HepG2 (cell line): ENCODE measurements at regions not wholly inside any gene's neighbourhood (a gene's known extent, or its start where the extent isn't known, plus 50 kb on each side); places are given as distances from the start of the nearest gene placed in this dataset.

Experiments used
- ATAC-seq: fragments of 200-7000 bp; cut with Tn5 transposase; 3 replicates; pipeline ENCODE4 v1.9.1; 2020; ENCODE audit warnings: mild to moderate bottlenecking, moderate library complexity
- BruUV-seq: library from RNA; stranded (reverse); fragments of 400-500 nt; replicated peaks from 2 replicates; lab custom pipeline; 2021; lab: Mats Ljungman, UMichigan
- CTCF ChIA-PET: fragments of 300-600 bp; formaldehyde crosslinking; extraction: SDS; loops from one replicate; lab custom pipeline; 2021; ENCODE audit warnings: low total read pairs, inconsistent platforms, low intra/inter-chr PET ratio; lab: Yijun Ruan, JAX
- POLR2A ChIA-PET: fragments of 350-600 bp; sonication (Branson Sonifier 250); formaldehyde crosslinking; loops from one replicate; lab custom pipeline; 2020; ENCODE audit warnings: antibody characterized with exemption, inconsistent platforms; lab: Yijun Ruan, JAX
- DNase-seq: peaks from one replicate; pipeline ENCODE4 v3.0.0-alpha.2; 2015; ENCODE audit warnings: low spot score
- FAIRE-seq: peaks from 3 replicates; lab custom pipeline; 2011; peaks lifted over from hg19 to GRCh38; lab: Jason Lieb, UNC
- H2AFZ ChIP-seq: one replicate; pipeline ENCODE4 v1.6.1; 2011; ENCODE audit warnings: low read length, inconsistent platforms
- H3K27ac ChIP-seq: fragments of 300-600 bp; 3 replicates; pipeline ENCODE4 v1.8.0; 2011; ENCODE audit warnings: mixed run types, mild to moderate bottlenecking, mixed read lengths, low read length, inconsistent platforms; ENCODE audit not compliant: insufficient read depth; ENCODE audit errors: extremely low read length
- H3K27me3 ChIP-seq, 2 experiments: fragments of 200-600 bp in 1 of 2; 2 replicates in 1 of 2; 3 replicates in 1 of 2; pipeline versions ENCODE4 v1.6.0 to v1.8.0; 2011; ENCODE audit warnings: low read length in 2 of 2, mild to moderate bottlenecking in 2 of 2, moderate library complexity in 2 of 2, inconsistent platforms in 1 of 2; ENCODE audit not compliant: insufficient read depth in 2 of 2, control insufficient read depth in 1 of 2
- H3K36me3 ChIP-seq, 2 experiments: fragments of 200-600 bp in 1 of 2; replicated peaks in 1 of 2; 2 replicates in 1 of 2; 3 replicates in 1 of 2; pipeline versions ENCODE4 v1.5.1 to v1.8.0; 2011; ENCODE audit warnings: low read length in 2 of 2, inconsistent platforms in 1 of 2; ENCODE audit not compliant: insufficient read depth in 2 of 2, control insufficient read depth in 1 of 2
- H3K4me1 ChIP-seq: 2 replicates; pipeline ENCODE4 v1.5.1; 2012; ENCODE audit warnings: low read length, inconsistent platforms; ENCODE audit not compliant: insufficient read depth
- H3K4me2 ChIP-seq: 2 replicates; pipeline ENCODE4 v1.6.0; 2011; ENCODE audit warnings: low read depth, low read length, inconsistent platforms
- H3K4me3 ChIP-seq, 3 experiments: fragments of 200-600 bp in 1 of 3; sonication (generic), shearing (Covaris generic) in 1 of 3; replicated peaks in 1 of 3; 2 replicates each; pipeline ENCODE4 v1.5.1; 2011 to 2016; ENCODE audit warnings: low read length in 3 of 3, inconsistent platforms in 2 of 3, low read depth in 2 of 3, mild to moderate bottlenecking in 2 of 3, control low read depth in 1 of 3, mixed read lengths in 1 of 3; ENCODE audit not compliant: insufficient read depth in 1 of 3
- H3K79me2 ChIP-seq: one replicate; pipeline ENCODE4 v1.6.1; 2011; ENCODE audit warnings: low read length, inconsistent platforms; ENCODE audit not compliant: insufficient read depth
- H3K9ac ChIP-seq: 2 replicates; pipeline ENCODE4 v1.6.0; 2011; ENCODE audit warnings: mild to moderate bottlenecking, low read depth, low read length, inconsistent platforms; ENCODE audit not compliant: insufficient read depth
- H3K9me3 ChIP-seq: 2 replicates; pipeline ENCODE4 v1.5.1; 2012; ENCODE audit warnings: mild to moderate bottlenecking, low read length
- H4K20me1 ChIP-seq: 2 replicates; pipeline ENCODE4 v1.6.0; 2011; ENCODE audit warnings: inconsistent platforms, mild to moderate bottlenecking, low read length, moderate library complexity; ENCODE audit not compliant: insufficient read depth
- HDAC1 ChIP-seq: sonication (generic); formaldehyde crosslinking; IDR thresholded peaks from 2 replicates; pipeline ENCODE4 v1.5.1; 2020; ENCODE audit warnings: mild to moderate bottlenecking, missing genetic modification reagents
- HNRNPK ChIP-seq: fragments of 200-400 bp; formaldehyde crosslinking; IDR thresholded peaks from 2 replicates; pipeline ENCODE4 v1.6.1; 2018; ENCODE audit warnings: low read length, low read depth, moderate library complexity, mild to moderate bottlenecking; ENCODE audit not compliant: poor library complexity, severe bottlenecking
- IRF2 ChIP-seq: IDR thresholded peaks from 2 replicates; pipeline ENCODE4 v1.6.1; 2018; ENCODE audit warnings: missing genetic modification reagents, missing compliant biosample characterization
- KLF16 ChIP-seq, 2 experiments: sonication (generic) in 1 of 2; formaldehyde crosslinking in 1 of 2; IDR thresholded peaks; 2 replicates each; pipeline versions ENCODE4 v1.6.1 to v1.8.0; 2016 to 2023; ENCODE audit warnings: missing genetic modification reagents in 2 of 2, missing compliant biosample characterization in 1 of 2
- NBN ChIP-seq: fragments of 450-650 bp; conservative IDR thresholded peaks from 2 replicates; pipeline ENCODE4 v1.6.1; 2017
- SAFB2 ChIP-seq: sonication (generic); formaldehyde crosslinking; IDR thresholded peaks from 2 replicates; pipeline ENCODE4 v1.5.1; 2020; ENCODE audit warnings: missing genetic modification reagents, low read depth, mild to moderate bottlenecking, borderline replicate concordance
- THYN1 ChIP-seq: sonication (generic); formaldehyde crosslinking; IDR thresholded peaks from 2 replicates; pipeline ENCODE4 v1.8.1; 2023; ENCODE audit warnings: low read depth, mild to moderate bottlenecking, moderate library complexity, missing genetic modification reagents, borderline replicate concordance
- ZIK1 ChIP-seq: sonication (generic); formaldehyde crosslinking; IDR thresholded peaks from 2 replicates; pipeline ENCODE4 v1.5.0; 2020; ENCODE audit warnings: mild to moderate bottlenecking, low read depth, missing genetic modification reagents, borderline replicate concordance
- ZMAT3 ChIP-seq: sonication (generic); formaldehyde crosslinking; conservative IDR thresholded peaks from 2 replicates; pipeline ENCODE4 v1.7.0; 2021; ENCODE audit warnings: missing genetic modification reagents
- ZNF329 ChIP-seq: sonication (generic); formaldehyde crosslinking; IDR thresholded peaks from 2 replicates; pipeline ENCODE4 v1.9.0; 2021; ENCODE audit warnings: low read depth, mild to moderate bottlenecking, missing genetic modification reagents
- ZNF350 ChIP-seq: sonication (generic); formaldehyde crosslinking; IDR thresholded peaks from 2 replicates; pipeline ENCODE4 v1.4.0; 2020; ENCODE audit warnings: mild to moderate bottlenecking, low read depth, missing genetic modification reagents, borderline replicate concordance
- ZNF354B ChIP-seq: sonication (generic); formaldehyde crosslinking; IDR thresholded peaks from 2 replicates; pipeline ENCODE4 v1.8.0; 2022; ENCODE audit warnings: mild to moderate bottlenecking, missing genetic modification reagents
- ZNF672 ChIP-seq: sonication (generic); formaldehyde crosslinking; IDR thresholded peaks from 2 replicates; pipeline ENCODE4 v1.8.1; 2022; ENCODE audit warnings: missing genetic modification reagents
- ZNF678 ChIP-seq: sonication (generic); formaldehyde crosslinking; IDR thresholded peaks from 2 replicates; pipeline ENCODE4 v1.4.0; 2020; ENCODE audit warnings: mild to moderate bottlenecking, missing genetic modification reagents
- ZNF703 ChIP-seq: sonication (generic); formaldehyde crosslinking; IDR thresholded peaks from 2 replicates; pipeline ENCODE4 v1.5.1; 2020; ENCODE audit warnings: missing genetic modification reagents, mild to moderate bottlenecking, moderate library complexity, borderline replicate concordance
- ZNF761 ChIP-seq: sonication (generic); formaldehyde crosslinking; conservative IDR thresholded peaks from 2 replicates; pipeline ENCODE4 v1.4.0; 2020; ENCODE audit warnings: mild to moderate bottlenecking, missing genetic modification reagents
- ZNF841 ChIP-seq: sonication (generic); formaldehyde crosslinking; IDR thresholded peaks from 2 replicates; pipeline ENCODE4 v1.8.1; 2023; ENCODE audit warnings: missing genetic modification reagents, borderline replicate concordance
- WGBS: methylation state at CpG from one replicate; pipeline ENCODE4 v1.1.6; 2017; ENCODE audit warnings: low lambda C conversion rate; 5-methylcytosine and 5-hydroxymethylcytosine counted together
- in situ Hi-C: cut with HindIII; loops from 2 replicates; pipeline ENCODE4 v1.10.0; 2017; ENCODE audit warnings: low pct_unique_long_range_greater_than_20kb; ENCODE audit not compliant: extremely low pct_ligation_motif_present
- intact Hi-C: fragments of 100-400 bp; cut with micrococcal nuclease; formaldehyde crosslinking; loops from one replicate; pipeline ENCODE4 v1.10.0; 2022; ENCODE audit not compliant: unreplicated experiment
- TF ChIP-seq, protein P1 (sequence below): sonication (generic); formaldehyde crosslinking; IDR thresholded peaks from 2 replicates; pipeline ENCODE4 v1.4.0; 2020; ENCODE audit warnings: missing genetic modification reagents, borderline replicate concordance
- TF ChIP-seq, protein P2 (sequence below): sonication (generic); formaldehyde crosslinking; IDR thresholded peaks from 2 replicates; pipeline ENCODE4 v1.5.0; 2020; ENCODE audit warnings: mild to moderate bottlenecking, missing genetic modification reagents
- TF ChIP-seq, protein P3 (sequence below): sonication (generic); formaldehyde crosslinking; IDR thresholded peaks from 2 replicates; pipeline ENCODE4 v1.8.1; 2023; ENCODE audit warnings: mild to moderate bottlenecking, moderate library complexity, missing genetic modification reagents

DNA sequence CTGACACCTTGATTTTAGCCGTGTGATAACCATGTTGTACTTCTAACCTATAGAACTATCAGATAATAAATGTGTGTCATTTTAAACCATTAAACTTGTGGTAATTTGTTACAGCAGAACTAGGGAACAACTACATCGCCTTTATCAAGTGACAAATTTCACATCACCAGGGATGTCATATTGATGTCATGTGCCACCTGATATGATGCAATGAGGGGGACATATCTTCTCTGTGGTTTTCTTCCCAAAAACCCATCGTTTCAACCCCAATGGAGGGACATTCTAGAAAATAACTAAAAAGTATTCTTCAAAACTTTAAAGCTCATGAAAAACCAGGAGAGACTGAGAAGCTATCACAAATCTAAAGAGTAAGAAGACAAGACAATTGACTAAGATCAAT is 212.2 kb downstream of the ETV1 start (continued):
- TF ChIP-seq, protein P1, sequence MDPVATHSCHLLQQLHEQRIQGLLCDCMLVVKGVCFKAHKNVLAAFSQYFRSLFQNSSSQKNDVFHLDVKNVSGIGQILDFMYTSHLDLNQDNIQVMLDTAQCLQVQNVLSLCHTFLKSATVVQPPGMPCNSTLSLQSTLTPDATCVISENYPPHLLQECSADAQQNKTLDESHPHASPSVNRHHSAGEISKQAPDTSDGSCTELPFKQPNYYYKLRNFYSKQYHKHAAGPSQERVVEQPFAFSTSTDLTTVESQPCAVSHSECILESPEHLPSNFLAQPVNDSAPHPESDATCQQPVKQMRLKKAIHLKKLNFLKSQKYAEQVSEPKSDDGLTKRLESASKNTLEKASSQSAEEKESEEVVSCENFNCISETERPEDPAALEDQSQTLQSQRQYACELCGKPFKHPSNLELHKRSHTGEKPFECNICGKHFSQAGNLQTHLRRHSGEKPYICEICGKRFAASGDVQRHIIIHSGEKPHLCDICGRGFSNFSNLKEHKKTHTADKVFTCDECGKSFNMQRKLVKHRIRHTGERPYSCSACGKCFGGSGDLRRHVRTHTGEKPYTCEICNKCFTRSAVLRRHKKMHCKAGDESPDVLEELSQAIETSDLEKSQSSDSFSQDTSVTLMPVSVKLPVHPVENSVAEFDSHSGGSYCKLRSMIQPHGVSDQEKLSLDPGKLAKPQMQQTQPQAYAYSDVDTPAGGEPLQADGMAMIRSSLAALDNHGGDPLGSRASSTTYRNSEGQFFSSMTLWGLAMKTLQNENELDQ: no peak
- TF ChIP-seq ZNF350 (CRISPR knock-in tag): no peak
- TF ChIP-seq IRF2: no peak

DNA sequence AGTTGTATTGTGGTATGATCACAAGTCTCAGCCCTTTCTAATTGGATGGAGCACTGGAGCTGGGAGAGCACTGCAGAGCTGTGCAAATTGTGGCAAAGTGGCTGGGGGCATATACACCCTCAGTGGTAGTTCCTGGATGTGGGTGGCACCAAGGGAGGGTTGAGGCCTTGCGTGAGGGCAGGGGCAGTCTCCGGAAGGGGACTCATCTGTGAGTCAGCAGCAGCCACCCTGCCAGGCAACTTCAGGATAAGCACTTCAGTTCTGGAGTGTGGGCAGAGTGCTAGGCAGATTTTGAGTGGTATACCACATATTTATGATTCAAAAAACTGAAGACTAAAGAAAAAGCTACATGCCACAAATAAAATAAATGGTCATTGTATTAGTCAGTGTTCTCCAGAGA is 210.5 kb downstream of the ETV1 start:
- intact Hi-C loops (no loop called here), in situ Hi-C loops (no loop called here)
- ATAC-seq: no peak
- CTCF ChIA-PET: no interaction called here
- no peak overlapping the region for H2AFZ ChIP-seq
- no peaks in the 10 kb centered on the region for H4K20me1 ChIP-seq
- H3K27ac ChIP-seq: no peak overlapping the region
- no peaks in the 10 kb centered on the region for H3K4me1 ChIP-seq
- WGBS: 21% methylated on average over 2 of the region's 2 CpGs
- no peaks in the 10 kb centered on the region for H3K36me3 ChIP-seq
- no peaks in the 10 kb centered on the region for H3K79me2 ChIP-seq
- DNase-seq: no peak
- FAIRE-seq: no peak
- no peaks in the 10 kb centered on the region for H3K27me3 ChIP-seq
- H3K4me3 ChIP-seq: no peak overlapping the region
- H3K9me3 ChIP-seq: peaks cover 87% of the 10 kb centered on the region
- no peak overlapping the region for H3K4me2 ChIP-seq
- POLR2A ChIA-PET: no interaction called here
- H3K9ac ChIP-seq: no peak overlapping the region
- no TSS peak for BruUV-seq
- TF ChIP-seq ZNF703 (CRISPR knock-in tag) (no peak), HNRNPK (no peak), ZNF678 (no peak), ZNF329 (CRISPR knock-in tag) (no peak), ZMAT3 (CRISPR knock-in tag) (no peak), HDAC1 (CRISPR knock-in tag) (no peak), ZNF761 (CRISPR knock-in tag) (no peak), THYN1 (no peak), ZNF841 (CRISPR knock-in tag) (no peak), ZNF354B (CRISPR knock-in tag) (no peak), SAFB2 (CRISPR knock-in tag) (no peak), ZIK1 (CRISPR knock-in tag) (no peak), ZNF672 (no peak), KLF16 (CRISPR knock-in tag; IDR thresholded peaks at IDR 0.05) (no peak), NBN (no peak)
- TF ChIP-seq, protein P2, sequence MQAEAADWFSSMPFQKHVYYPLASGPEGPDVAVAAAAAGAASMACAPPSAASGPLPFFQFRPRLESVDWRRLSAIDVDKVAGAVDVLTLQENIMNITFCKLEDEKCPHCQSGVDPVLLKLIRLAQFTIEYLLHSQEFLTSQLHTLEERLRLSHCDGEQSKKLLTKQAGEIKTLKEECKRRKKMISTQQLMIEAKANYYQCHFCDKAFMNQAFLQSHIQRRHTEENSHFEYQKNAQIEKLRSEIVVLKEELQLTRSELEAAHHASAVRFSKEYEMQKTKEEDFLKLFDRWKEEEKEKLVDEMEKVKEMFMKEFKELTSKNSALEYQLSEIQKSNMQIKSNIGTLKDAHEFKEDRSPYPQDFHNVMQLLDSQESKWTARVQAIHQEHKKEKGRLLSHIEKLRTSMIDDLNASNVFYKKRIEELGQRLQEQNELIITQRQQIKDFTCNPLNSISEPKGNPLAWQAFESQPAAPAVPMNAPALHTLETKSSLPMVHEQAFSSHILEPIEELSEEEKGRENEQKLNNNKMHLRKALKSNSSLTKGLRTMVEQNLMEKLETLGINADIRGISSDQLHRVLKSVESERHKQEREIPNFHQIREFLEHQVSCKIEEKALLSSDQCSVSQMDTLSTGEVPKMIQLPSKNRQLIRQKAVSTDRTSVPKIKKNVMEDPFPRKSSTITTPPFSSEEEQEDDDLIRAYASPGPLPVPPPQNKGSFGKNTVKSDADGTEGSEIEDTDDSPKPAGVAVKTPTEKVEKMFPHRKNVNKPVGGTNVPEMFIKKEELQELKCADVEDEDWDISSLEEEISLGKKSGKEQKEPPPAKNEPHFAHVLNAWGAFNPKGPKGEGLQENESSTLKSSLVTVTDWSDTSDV: no peak
- TF ChIP-seq, protein P3, sequence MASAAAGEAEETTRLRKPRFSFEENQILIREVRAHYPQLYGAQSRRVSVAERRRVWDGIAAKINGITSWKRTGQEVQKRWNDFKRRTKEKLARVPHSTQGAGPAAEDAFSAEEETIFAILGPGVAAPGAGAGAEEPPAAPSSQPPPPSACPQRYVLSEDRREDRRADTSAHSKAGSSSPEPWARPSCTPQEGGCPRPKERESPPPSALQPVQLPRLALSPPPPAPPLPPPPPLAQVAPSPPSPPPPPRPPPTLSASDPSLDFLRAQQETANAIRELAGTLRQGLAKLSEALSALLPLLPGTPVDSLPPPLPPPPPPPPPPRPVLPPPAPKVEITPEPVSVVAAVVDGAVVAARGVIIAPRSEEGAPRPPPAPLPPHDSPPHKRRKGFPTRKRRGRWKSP (CRISPR knock-in tag): no peak
